H9 (cell line): ENCODE measurements at regions not wholly inside any gene's neighbourhood (a gene's known extent, or its start where the extent isn't known, plus 50 kb on each side); places are given as distances from the start of the nearest gene placed in this dataset.

Source experiments
- DNase-seq: peaks from one replicate; pipeline ENCODE4 v3.0.0-alpha.2; 2017
- H2AFZ ChIP-seq: one replicate; pipeline ENCODE4 v1.6.1; 2013; ENCODE audit warnings: mild to moderate bottlenecking, low read length, control low read depth, moderate library complexity
- H2AK5ac ChIP-seq: 2 replicates; pipeline ENCODE4 v1.6.1; 2013; ENCODE audit warnings: low read length, control low read depth, mixed read lengths; ENCODE audit not compliant: insufficient read length
- H2BK120ac ChIP-seq: one replicate; pipeline ENCODE4 v1.6.1; 2013; ENCODE audit warnings: low read depth, mild to moderate bottlenecking, low read length, control low read depth, inconsistent platforms; ENCODE audit not compliant: poor library complexity, severe bottlenecking
- H2BK12ac ChIP-seq: 2 replicates; pipeline ENCODE4 v1.6.1; 2013; ENCODE audit warnings: low read length, control low read depth, mixed read lengths, low read depth; ENCODE audit not compliant: insufficient read length
- H2BK15ac ChIP-seq: 2 replicates; pipeline ENCODE4 v1.6.1; 2013; ENCODE audit warnings: low read depth, low read length, control low read depth
- H2BK20ac ChIP-seq: one replicate; pipeline ENCODE4 v1.6.1; 2013; ENCODE audit warnings: low read depth, mild to moderate bottlenecking, low read length, control low read depth, inconsistent platforms; ENCODE audit not compliant: poor library complexity, severe bottlenecking
- H2BK5ac ChIP-seq: 2 replicates; pipeline ENCODE4 v1.6.1; 2013; ENCODE audit warnings: low read length, control low read depth, mixed read lengths; ENCODE audit not compliant: insufficient read length
- H3K14ac ChIP-seq: 2 replicates; pipeline ENCODE4 v1.6.1; 2013; ENCODE audit warnings: low read length, control low read depth; ENCODE audit not compliant: insufficient read depth
- H3K18ac ChIP-seq: 2 replicates; pipeline ENCODE4 v1.6.1; 2013; ENCODE audit warnings: low read depth, mild to moderate bottlenecking, mixed read lengths, low read length, control low read depth; ENCODE audit not compliant: insufficient read length
- H3K23ac ChIP-seq: 2 replicates; pipeline ENCODE4 v1.6.1; 2013; ENCODE audit warnings: low read length, control low read depth, mixed read lengths, low read depth; ENCODE audit not compliant: insufficient read length
- H3K23me2 ChIP-seq: 2 replicates; pipeline ENCODE4 v1.6.1; 2013; ENCODE audit warnings: low read depth, mild to moderate bottlenecking, mixed read lengths, low read length, control low read depth; ENCODE audit not compliant: insufficient read length, poor library complexity, severe bottlenecking
- H3K27ac ChIP-seq: 2 replicates; pipeline ENCODE4 v1.5.1; 2013; ENCODE audit warnings: low read length, control low read depth, mixed read lengths, low read depth; ENCODE audit not compliant: insufficient read length
- H3K27me3 ChIP-seq: 2 replicates; pipeline ENCODE4 v1.6.1; 2013; ENCODE audit warnings: low read length, control low read depth, inconsistent platforms; ENCODE audit not compliant: insufficient read depth
- H3K4ac ChIP-seq: 2 replicates; pipeline ENCODE4 v1.6.1; 2013; ENCODE audit warnings: low read depth, mild to moderate bottlenecking, control low read depth, inconsistent platforms, low read length, moderate library complexity
- H3K4me1 ChIP-seq: 2 replicates; pipeline ENCODE4 v1.6.1; 2013; ENCODE audit warnings: low read length, control low read depth, inconsistent platforms; ENCODE audit not compliant: insufficient read depth
- H3K4me2 ChIP-seq: 2 replicates; pipeline ENCODE4 v1.6.1; 2013; ENCODE audit warnings: low read length, control low read depth, mixed read lengths; ENCODE audit not compliant: insufficient read length, insufficient read depth
- H3K56ac ChIP-seq: 2 replicates; pipeline ENCODE4 v1.6.1; 2013; ENCODE audit warnings: low read depth, mild to moderate bottlenecking, mixed read lengths, low read length, control low read depth; ENCODE audit not compliant: insufficient read length
- H3K79me1 ChIP-seq: 2 replicates; pipeline ENCODE4 v1.6.1; 2013; ENCODE audit warnings: low read depth, mild to moderate bottlenecking, moderate library complexity, low read length, control low read depth, inconsistent platforms; ENCODE audit not compliant: insufficient read depth, poor library complexity, severe bottlenecking
- H3K79me2 ChIP-seq: 2 replicates; pipeline ENCODE4 v1.6.1; 2013; ENCODE audit warnings: low read length, control low read depth, inconsistent platforms; ENCODE audit not compliant: insufficient read depth
- H3K9ac ChIP-seq: 2 replicates; pipeline ENCODE4 v1.6.1; 2013; ENCODE audit warnings: low read length, control low read depth, mixed read lengths; ENCODE audit not compliant: insufficient read length; ENCODE audit errors: extremely low read depth
- H3K9me3 ChIP-seq: one replicate; pipeline ENCODE4 v1.6.1; 2013; ENCODE audit warnings: low read depth, low read length, inconsistent platforms; ENCODE audit not compliant: control insufficient read depth
- H3T11ph ChIP-seq: one replicate; pipeline ENCODE4 v1.6.1; 2013; ENCODE audit warnings: mild to moderate bottlenecking, low read length, control low read depth, inconsistent platforms
- H4K20me1 ChIP-seq: one replicate; pipeline ENCODE4 v1.6.1; 2013; ENCODE audit not compliant: control insufficient read depth, insufficient read length, insufficient read depth
- H4K5ac ChIP-seq: 2 replicates; pipeline ENCODE4 v1.6.1; 2013; ENCODE audit warnings: low read depth, mild to moderate bottlenecking, mixed read lengths, low read length, control low read depth; ENCODE audit not compliant: insufficient read length
- H4K8ac ChIP-seq: replicated peaks from 2 replicates; pipeline ENCODE4 v1.6.1; 2013; ENCODE audit warnings: low read length, control low read depth, mixed read lengths, low read depth; ENCODE audit not compliant: insufficient read length
- H4K91ac ChIP-seq: 2 replicates; pipeline ENCODE4 v1.6.1; 2013; ENCODE audit warnings: low read depth, mild to moderate bottlenecking, moderate library complexity, mixed read lengths, low read length, control low read depth; ENCODE audit not compliant: insufficient read length
- H3K27ac Mint-ChIP-seq, 3 experiments: 2 replicates in 2 of 3; 3 replicates in 1 of 3; pipeline ENCODE4 v1.8.0; 2020 to 2021; ENCODE audit warnings: mixed read lengths in 3 of 3, mild to moderate bottlenecking in 1 of 3, moderate library complexity in 1 of 3
- H3K27me3 Mint-ChIP-seq: 2 replicates; pipeline ENCODE4 v1.8.0; 2021; ENCODE audit warnings: low read depth, mild to moderate bottlenecking, moderate library complexity, mixed read lengths
- H3K36me3 Mint-ChIP-seq, 3 experiments: 2 replicates in 2 of 3; 3 replicates in 1 of 3; pipeline ENCODE4 v1.8.0; 2020 to 2021; ENCODE audit warnings: low read depth in 3 of 3, mixed read lengths in 3 of 3; ENCODE audit not compliant: insufficient read depth in 1 of 3
- H3K4me1 Mint-ChIP-seq, 2 experiments: 2 replicates each; pipeline ENCODE4 v1.8.0; 2020; ENCODE audit warnings: mixed read lengths in 2 of 2
- H3K4me3 Mint-ChIP-seq, 2 experiments: 2 replicates in 1 of 2; 3 replicates in 1 of 2; pipeline ENCODE4 v1.8.0; 2020 to 2021; ENCODE audit warnings: mild to moderate bottlenecking in 2 of 2, mixed read lengths in 2 of 2, moderate library complexity in 1 of 2
- H3K9me3 Mint-ChIP-seq, 2 experiments: 2 replicates in 1 of 2; 3 replicates in 1 of 2; pipeline ENCODE4 v1.8.0; 2020; ENCODE audit warnings: mild to moderate bottlenecking in 2 of 2, mixed read lengths in 2 of 2, moderate library complexity in 1 of 2
- CTCF ChIP-seq: fragments of 200-600 bp; sonication (generic); conservative IDR thresholded peaks from 3 replicates; pipeline ENCODE4 v1.8.0; 2021; ENCODE audit warnings: antibody characterized with exemption, mild to moderate bottlenecking
- WGBS: extraction: QIAGEN DNeasy Blood & Tissue Kit; methylation state at CpG from one replicate; pipeline ENCODE4 v1.1.7; 2013; ENCODE audit warnings: missing lambda C conversion rate, low lambda C conversion rate, mixed read lengths; ENCODE audit not compliant: insufficient read length; ENCODE audit errors: extremely low coverage; 5-methylcytosine and 5-hydroxymethylcytosine counted together

GRCh38 chr15:31508656-31509055 is 182.0 kb downstream of the KLF13 start:
- no peak for TF ChIP-seq CTCF
- peaks cover 7 to 10% of the 10 kb centered on the region in 2 experiments for H3K9me3 Mint-ChIP-seq
- no peaks in the 10 kb centered on the region for H3K4me1 Mint-ChIP-seq
- H3K36me3 Mint-ChIP-seq = no peaks in the 10 kb centered on the region
- no peak overlapping the region for H3K27ac Mint-ChIP-seq
- H3K4me2 ChIP-seq = no peak overlapping the region
- no peak overlapping the region for H2AK5ac ChIP-seq
- no peak overlapping the region for H3K18ac ChIP-seq
- no peaks in the 10 kb centered on the region for H4K20me1 ChIP-seq
- no peak overlapping the region for H2BK12ac ChIP-seq
- WGBS = 100% methylated on average over 1 of the region's 10 CpGs
- no peak overlapping the region for H2BK120ac ChIP-seq
- H3K56ac ChIP-seq = no peak overlapping the region
- H3K79me1 ChIP-seq = no peaks in the 10 kb centered on the region
- H4K8ac ChIP-seq = no peak overlapping the region
- H3K4ac ChIP-seq = no peak overlapping the region
- H3K4me3 Mint-ChIP-seq = no peak overlapping the region
- H3T11ph ChIP-seq = no peak overlapping the region
- H4K91ac ChIP-seq = no peak overlapping the region
- H2BK15ac ChIP-seq = no peak overlapping the region
- H3K4me1 ChIP-seq = no peaks in the 10 kb centered on the region
- H3K9ac ChIP-seq = no peak overlapping the region
- H3K23me2 ChIP-seq = no peaks in the 10 kb centered on the region
- DNase-seq = peak; percentile 4
- no peak overlapping the region for H3K23ac ChIP-seq
- no peak overlapping the region for H2BK5ac ChIP-seq
- no peak overlapping the region for H2AFZ ChIP-seq
- H3K27me3 ChIP-seq = no peaks in the 10 kb centered on the region
- no peaks in the 10 kb centered on the region for H3K9me3 ChIP-seq
- no peak overlapping the region for H4K5ac ChIP-seq
- no peaks in the 10 kb centered on the region; the same call in 1 of the 2 replicates for H3K79me2 ChIP-seq
- H2BK20ac ChIP-seq = no peak overlapping the region
- no peak overlapping the region for H3K27ac ChIP-seq
- no peak overlapping the region for H3K14ac ChIP-seq
- H3K27me3 Mint-ChIP-seq = no peaks in the 10 kb centered on the region
